GM18508 (cell line): ENCODE measurements at regions not wholly inside any gene's neighbourhood (a gene's known extent, or its start where the extent isn't known, plus 50 kb on each side); places are given as distances from the start of the nearest gene placed in this dataset.
"Not testable (repeated sequence)": the region's sequence is repeated elsewhere in the genome, so short reads cannot be mapped to it uniquely, and the experiment has no call there.

Source experiments
- ATAC-seq: cut with Tn5 transposase; IDR thresholded peaks from one replicate; pipeline ENCODE4 v1.9.1; 2021; ENCODE audit warnings: moderate number of reproducible peaks; ENCODE audit not compliant: insufficient read depth, unreplicated experiment

DNA sequence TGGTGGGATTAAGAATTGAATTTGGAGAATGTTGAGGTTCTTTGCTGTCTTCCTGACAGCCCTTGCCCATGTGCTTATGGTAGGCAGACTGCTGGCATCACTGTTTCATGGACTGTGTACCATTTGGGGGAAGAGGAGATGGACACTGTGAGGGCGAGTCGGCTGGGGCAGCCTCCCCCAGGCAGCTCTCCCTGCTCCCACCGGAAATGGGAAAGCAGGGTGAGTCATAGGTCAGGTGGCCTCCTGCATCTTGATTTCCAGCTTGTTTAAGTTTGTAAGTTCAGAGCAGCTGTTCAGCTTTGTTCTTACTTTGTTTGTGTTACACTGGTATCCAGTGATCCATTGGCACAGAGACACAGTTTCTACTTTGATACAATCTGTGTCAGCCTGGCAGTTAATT lies 87.2 kb upstream of the CNIH3 start:
- ATAC-seq, result no peak

DNA sequence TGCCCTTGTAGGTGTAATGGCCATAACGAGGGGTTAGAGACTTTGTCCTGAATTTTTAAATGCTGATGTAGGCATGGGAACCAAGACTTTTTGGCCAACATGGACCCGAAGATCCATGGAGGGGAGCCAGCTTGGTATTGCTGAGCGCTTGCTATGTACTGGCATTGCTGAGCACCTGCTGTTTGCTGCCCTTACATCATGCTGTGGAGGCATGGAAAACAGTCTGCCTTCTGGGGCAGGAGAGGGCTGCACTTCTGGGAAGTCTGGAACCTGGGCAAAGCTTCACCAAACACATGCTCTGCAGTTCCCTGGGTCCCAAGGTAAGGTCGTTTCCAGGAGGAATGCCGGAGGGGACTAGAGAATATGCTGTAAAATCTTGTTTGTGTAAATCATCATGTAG lies 86.3 kb upstream of the CNIH3 start:
- no peak for ATAC-seq

- ATAC-seq, result no peak
Measured at GRCh38 chr1:224533517-224533916, 82.6 kb upstream of the CNIH3 start.

GRCh38 chr1:224534731-224535130 lies 81.4 kb upstream of the CNIH3 start:
- ATAC-seq, result no peak

DNA sequence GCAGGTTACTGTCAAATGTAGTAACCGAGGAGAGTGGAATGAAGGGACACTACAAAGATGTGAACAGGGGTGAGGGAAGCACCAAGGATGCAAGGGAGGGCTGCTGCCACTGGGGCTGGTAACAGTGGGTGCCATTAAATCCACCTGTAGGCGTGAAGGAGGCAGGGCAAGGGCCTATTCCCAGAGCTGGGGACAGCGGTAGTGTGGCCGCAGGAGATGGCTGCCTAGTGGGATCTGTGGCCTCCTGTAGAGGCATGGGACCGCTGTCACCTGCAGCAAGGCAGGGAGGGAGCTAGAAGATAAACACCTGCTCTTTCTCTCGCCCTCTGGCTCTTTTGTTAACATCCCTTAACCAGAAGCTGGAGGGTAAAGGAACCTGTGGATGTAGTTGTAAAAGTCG lies 80.5 kb upstream of the CNIH3 start:
- no peak for ATAC-seq

DNA sequence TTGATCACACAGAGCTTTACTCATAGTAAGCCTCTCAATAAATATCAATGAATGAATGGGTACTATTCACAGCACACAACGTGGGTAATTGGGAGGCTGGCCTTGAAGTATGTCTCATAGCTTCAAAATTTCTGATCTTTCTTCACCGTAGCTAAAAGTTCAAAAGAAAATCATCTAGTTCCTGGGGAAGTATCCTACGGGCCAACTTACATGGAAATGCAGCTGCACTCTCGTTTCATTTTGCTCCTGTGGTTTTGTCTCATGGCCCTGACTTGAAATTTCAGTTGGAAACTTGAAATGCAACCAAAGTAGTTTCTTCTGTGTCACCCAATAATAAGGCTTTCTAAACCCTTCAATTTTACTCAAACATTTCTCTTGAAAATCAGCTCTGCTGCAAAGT lies 76.1 kb upstream of the CNIH3 start:
- ATAC-seq, result no peak

DNA sequence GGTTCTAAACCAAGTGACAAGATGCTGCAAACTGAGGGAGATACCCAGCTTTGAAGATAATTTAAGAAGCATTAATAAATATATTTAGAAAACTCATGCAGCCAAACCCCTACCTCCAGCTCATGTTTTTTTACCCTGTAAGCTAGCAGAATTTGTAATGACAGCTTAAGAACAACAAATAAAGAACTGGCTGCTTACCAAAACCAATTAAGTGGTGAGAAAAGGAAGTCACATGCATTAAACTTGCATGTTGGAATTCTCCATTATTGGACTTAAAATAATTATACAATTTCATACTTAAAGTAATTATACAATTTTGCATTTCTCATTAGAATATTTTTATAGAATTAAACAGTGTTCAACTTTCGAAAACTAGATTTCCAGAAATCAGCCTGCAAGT lies 75.6 kb upstream of the CNIH3 start:
- ATAC-seq, result no peak

DNA sequence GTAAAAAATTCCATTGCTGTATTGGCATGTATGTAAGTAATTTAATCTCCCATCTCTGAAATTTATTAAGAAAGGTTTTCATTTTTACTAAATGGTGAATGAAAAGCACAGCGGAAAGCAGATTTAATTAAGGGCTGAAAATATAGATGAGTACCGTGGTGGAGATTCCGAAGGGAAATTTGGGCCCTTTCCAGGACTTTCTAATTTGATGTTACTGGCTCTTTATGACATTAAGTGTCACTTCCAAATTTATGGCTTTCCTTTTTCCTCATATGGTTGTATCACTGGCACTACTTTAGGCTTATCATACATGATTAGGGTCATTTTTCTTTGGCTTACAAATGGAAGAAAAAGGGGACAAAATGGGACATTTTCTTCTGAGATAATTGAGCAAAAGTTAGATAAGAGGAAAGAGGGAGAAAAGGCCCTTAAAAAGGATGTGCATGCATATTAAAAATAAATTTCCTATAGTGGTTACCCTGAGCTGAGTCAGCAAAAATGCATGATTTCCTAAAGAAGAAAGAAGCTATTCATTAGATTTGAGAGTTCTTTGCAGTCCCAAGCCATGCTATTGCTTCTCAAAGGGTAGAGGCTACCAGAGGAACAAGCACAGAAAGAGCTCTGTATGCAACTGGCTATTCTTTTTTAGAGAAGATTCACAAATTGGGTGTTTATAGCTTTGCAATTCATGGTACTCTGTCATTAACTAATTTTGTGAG lies 74.9 kb upstream of the CNIH3 start:
- no peak for ATAC-seq

DNA sequence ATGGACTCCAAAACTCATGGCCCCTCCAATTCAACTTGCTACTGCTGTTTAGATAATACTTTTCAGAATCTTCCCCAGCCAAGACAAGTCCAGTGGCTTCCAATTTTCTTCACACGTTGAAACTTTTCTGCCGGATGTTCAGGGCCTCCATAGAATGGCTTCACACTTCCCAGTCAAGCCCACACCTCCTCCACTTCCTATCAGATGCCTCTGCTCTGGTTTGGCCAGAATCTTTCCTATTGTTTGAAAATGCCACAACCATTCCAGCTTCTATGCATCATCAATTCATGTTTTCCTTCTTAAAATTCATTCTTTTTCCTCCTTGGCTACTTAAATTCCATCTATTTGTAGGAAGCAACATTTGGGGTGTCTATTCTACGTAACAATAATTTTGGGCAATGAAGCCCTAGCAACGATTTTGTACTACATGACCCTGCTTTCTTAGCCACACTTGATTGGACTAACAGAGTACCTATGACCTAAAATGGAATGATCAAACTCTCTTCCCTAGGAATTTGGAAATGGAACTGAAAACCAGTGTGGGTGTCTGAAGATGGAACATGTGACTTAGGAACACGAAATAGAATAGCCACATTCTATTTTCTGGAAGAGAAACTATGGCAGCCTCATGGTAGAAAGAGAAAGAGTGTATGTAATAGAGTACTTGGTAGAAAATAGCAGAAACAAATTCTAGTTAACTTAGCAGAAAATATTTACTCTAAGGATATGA lies 74.1 kb upstream of the CNIH3 start:
- ATAC-seq, result no peak

- no peak for ATAC-seq
Measured at GRCh38 chr1:224542783-224543440, 73.2 kb upstream of the CNIH3 start.

DNA sequence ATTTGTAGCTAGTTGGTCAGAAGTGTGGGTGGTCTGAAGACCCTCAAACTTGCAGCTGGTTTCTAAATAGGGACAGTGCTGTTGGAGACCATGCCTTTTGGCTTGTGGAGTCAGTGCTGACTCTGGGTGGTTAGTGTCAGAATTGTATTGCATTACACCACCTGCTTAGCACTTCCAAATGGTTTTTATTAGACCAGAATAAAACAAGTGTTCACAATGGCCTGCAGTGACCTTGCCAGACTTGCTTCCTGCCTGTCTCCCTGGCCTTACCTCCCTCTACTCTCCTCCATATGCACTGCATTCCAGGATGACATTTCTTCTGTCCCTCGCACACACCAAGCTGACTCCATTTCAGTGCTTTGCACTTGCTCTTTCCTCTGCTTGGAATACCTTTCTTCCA lies 72.7 kb upstream of the CNIH3 start:
- no peak for ATAC-seq

- ATAC-seq, result no peak
Measured at GRCh38 chr1:224544346-224545110, 71.6 kb upstream of the CNIH3 start.

- no peak for ATAC-seq
Measured at GRCh38 chr1:224545571-224545970, 70.5 kb upstream of the CNIH3 start.

DNA sequence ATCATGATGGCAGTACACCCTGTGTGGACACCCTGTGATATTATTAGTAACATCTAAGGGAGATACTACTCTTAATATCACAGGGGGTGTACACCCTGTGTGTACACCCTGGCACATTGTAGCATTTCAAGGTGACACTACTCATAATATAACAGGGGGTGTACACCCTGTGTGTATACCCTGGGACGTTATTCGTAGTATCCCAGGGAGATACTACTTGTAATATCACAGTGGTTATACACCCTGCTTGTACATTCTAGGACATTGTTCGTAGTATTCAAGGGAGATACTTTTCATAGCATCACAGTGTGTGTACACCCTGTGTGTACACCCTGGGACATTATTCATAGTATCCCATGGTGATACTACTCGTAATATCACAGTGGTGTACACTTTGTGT lies 67.4 kb upstream of the CNIH3 start:
- no peak for ATAC-seq

- ATAC-seq, result not testable (repeated sequence)
Measured at GRCh38 chr1:224551189-224551588, 64.9 kb upstream of the CNIH3 start.

DNA sequence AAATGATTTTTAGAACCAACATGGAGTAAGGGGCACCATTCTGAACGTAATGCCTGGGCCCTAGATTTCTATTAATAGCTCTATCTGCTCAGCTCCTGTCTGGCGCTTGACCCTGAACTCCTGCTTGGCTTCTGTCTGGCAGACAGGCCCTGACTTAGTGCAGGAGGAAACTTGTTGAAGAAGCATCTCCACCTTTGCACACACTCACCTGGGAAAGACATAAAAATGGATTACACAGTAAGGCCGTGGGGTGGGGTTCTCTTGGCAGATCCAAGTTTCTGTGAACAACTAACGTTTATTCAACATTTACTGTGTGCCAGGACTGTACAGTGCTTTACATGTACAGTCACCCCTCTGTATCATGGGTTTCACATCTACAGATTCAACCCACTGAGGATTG lies 62.1 kb upstream of the CNIH3 start:
- ATAC-seq, result no peak

GRCh38 chr1:224554620-224555259 lies 61.4 kb upstream of the CNIH3 start:
- ATAC-seq, result no peak

- no peak for ATAC-seq
Measured at GRCh38 chr1:224558904-224559303, 57.2 kb upstream of the CNIH3 start.

- ATAC-seq, result no peak
Measured at GRCh38 chr1:224559981-224560728, 56.0 kb upstream of the CNIH3 start.

DNA sequence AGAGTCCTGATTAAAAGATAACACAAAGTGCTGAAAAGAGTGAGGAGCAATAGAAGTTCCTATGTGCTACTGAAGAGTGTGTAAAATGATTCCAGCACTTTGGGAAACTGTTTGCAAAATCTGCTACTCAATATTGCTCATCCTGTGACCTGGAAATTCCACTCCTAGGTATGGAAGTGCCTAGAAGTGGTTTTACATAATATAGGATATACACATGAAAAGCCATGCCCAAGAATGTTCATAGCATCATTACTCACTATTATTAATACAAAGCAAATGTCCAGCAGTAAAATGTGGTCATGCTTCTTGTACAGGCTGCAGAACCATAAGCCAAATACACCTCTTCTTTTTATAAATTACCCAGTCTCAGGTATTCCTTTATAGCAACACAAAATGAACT lies 53.2 kb upstream of the CNIH3 start:
- not testable (repeated sequence) for ATAC-seq
